Hepatocyte (in vitro differentiated cells): ENCODE measurements at regions not wholly inside any gene's neighbourhood (a gene's known extent, or its start where the extent isn't known, plus 50 kb on each side); places are given as distances from the start of the nearest gene placed in this dataset.
"Not testable (repeated sequence)": the region's sequence is repeated elsewhere in the genome, so short reads cannot be mapped to it uniquely, and the experiment has no call there.

Source experiments
- DNase-seq: peaks from one replicate; pipeline ENCODE4 v3.0.0-alpha.2; 2016; ENCODE audit warnings: low spot score
- H2AFZ ChIP-seq: fragments of 200-600 bp; sonication (generic); 2 replicates; pipeline ENCODE4 v1.6.0; 2016; ENCODE audit warnings: antibody characterized with exemption, mild to moderate bottlenecking
- H3K27ac ChIP-seq: fragments of 200-600 bp; sonication (generic); 2 replicates; pipeline ENCODE4 v1.5.1; 2016; ENCODE audit warnings: mild to moderate bottlenecking
- H3K27me3 ChIP-seq: fragments of 200-600 bp; sonication (generic); 2 replicates; pipeline ENCODE4 v1.6.1; 2016
- H3K36me3 ChIP-seq: fragments of 200-600 bp; sonication (generic); replicated peaks from 2 replicates; pipeline ENCODE4 v1.5.1; 2016; ENCODE audit warnings: low read depth; ENCODE audit not compliant: insufficient read depth
- H3K4me1 ChIP-seq: fragments of 200-600 bp; sonication (generic); 2 replicates; pipeline ENCODE4 v1.5.1; 2016; ENCODE audit warnings: mild to moderate bottlenecking, moderate library complexity; ENCODE audit not compliant: insufficient read depth
- H3K4me2 ChIP-seq: fragments of 200-600 bp; sonication (generic); 2 replicates; pipeline ENCODE4 v1.6.0; 2016
- H3K4me3 ChIP-seq: fragments of 200-600 bp; sonication (generic); 2 replicates; pipeline ENCODE4 v1.5.1; 2016; ENCODE audit warnings: mild to moderate bottlenecking
- H3K79me2 ChIP-seq: fragments of 200-600 bp; sonication (generic); 2 replicates; pipeline ENCODE4 v1.6.0; 2017; ENCODE audit warnings: mild to moderate bottlenecking
- H3K9me2 ChIP-seq: fragments of 200-600 bp; sonication (generic); replicated peaks from 2 replicates; pipeline ENCODE4 v1.6.0; 2017; ENCODE audit warnings: mild to moderate bottlenecking; ENCODE audit not compliant: insufficient read depth
- H3K9me3 ChIP-seq: fragments of 200-600 bp; sonication (generic); 2 replicates; pipeline ENCODE4 v1.5.1; 2016; ENCODE audit warnings: low read depth, mild to moderate bottlenecking
- H4K20me1 ChIP-seq: fragments of 200-600 bp; sonication (generic); 2 replicates; pipeline ENCODE4 v1.6.0; 2016; ENCODE audit warnings: mild to moderate bottlenecking; ENCODE audit not compliant: insufficient read depth, poor library complexity, severe bottlenecking
- EZH2 ChIP-seq: fragments of 200-600 bp; sonication (generic); IDR thresholded peaks from 2 replicates; pipeline ENCODE4 v1.6.1; 2016; ENCODE audit warnings: antibody characterized with exemption, mild to moderate bottlenecking, borderline replicate concordance
- EZH2phosphoT487 ChIP-seq: fragments of 200-600 bp; sonication (generic); IDR thresholded peaks from one replicate; pipeline ENCODE4 v1.6.1; 2018; ENCODE audit warnings: antibody characterized with exemption, mild to moderate bottlenecking, low read depth, moderate library complexity; ENCODE audit not compliant: unreplicated experiment, severe bottlenecking
- WGBS: methylation state at CpG from one replicate; pipeline ENCODE4 v1.1.6; 2016; ENCODE audit warnings: low lambda C conversion rate; ENCODE audit errors: missing lambda C conversion rate; 5-methylcytosine and 5-hydroxymethylcytosine counted together
- TF ChIP-seq, protein P1 (sequence below): fragments of 200-600 bp; sonication (generic); IDR thresholded peaks from 2 replicates; pipeline ENCODE4 v1.5.1; 2016; ENCODE audit warnings: antibody characterized with exemption, mild to moderate bottlenecking; ENCODE audit not compliant: poor library complexity

DNA sequence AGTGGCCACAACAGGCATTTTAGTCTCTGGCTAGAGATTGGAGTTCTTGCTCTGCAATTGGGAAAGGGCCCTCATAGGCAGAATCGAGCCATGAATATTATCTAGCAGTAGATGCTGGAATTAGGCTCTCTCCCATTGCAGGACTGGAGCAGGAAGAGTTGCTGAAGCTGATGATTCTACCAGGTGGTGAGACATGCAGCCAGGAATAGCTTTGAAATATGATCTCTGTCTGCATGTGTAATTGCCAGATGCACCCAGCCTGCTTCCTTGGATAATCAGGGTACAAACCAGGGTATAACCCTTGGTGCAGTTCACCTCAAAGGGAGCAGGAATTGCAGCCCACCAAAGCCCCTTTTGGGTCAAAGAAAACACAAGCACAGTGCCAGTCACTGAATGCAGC is 211.4 kb upstream of the FTMT start:
- WGBS, result 86% methylated on average over 1 of the region's 1 CpG
- DNase-seq, result no peak

DNA sequence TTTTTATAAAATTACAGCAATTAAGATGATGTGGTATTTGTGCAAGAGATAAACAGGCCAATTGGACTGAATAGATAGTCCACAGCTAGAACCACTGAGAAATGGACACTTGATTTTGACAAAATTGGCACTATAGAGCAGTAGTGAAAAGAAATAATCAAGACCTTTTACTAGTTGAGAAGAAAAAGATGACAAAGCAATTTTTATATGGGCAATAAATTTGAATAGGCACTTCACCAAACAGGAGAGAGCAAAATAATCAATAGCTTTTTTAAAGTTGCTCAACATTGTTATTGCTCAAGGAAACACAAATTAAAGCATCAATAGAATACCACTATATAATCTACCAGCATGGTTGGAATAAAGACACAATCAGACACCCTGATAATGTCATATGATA is 193.5 kb upstream of the FTMT start:
- Histone ChIP-seq H3K9me3 (no peaks in the 10 kb centered on the region), H3K27me3 (no peaks in the 10 kb centered on the region), H3K27ac (no peak overlapping the region), H3K36me3 (no peaks in the 10 kb centered on the region), H3K4me3 (no peak overlapping the region), H3K9me2 (no peaks in the 10 kb centered on the region), H2AFZ (no peak overlapping the region), H3K79me2 (no peaks in the 10 kb centered on the region), H4K20me1 (no peaks in the 10 kb centered on the region), H3K4me2 (no peak overlapping the region), H3K4me1 (no peaks in the 10 kb centered on the region)
- no peak for DNase-seq
- no peak for TF ChIP-seq EZH2
- TF ChIP-seq EZH2phosphoT487, result no peak
- TF ChIP-seq, protein P1, sequence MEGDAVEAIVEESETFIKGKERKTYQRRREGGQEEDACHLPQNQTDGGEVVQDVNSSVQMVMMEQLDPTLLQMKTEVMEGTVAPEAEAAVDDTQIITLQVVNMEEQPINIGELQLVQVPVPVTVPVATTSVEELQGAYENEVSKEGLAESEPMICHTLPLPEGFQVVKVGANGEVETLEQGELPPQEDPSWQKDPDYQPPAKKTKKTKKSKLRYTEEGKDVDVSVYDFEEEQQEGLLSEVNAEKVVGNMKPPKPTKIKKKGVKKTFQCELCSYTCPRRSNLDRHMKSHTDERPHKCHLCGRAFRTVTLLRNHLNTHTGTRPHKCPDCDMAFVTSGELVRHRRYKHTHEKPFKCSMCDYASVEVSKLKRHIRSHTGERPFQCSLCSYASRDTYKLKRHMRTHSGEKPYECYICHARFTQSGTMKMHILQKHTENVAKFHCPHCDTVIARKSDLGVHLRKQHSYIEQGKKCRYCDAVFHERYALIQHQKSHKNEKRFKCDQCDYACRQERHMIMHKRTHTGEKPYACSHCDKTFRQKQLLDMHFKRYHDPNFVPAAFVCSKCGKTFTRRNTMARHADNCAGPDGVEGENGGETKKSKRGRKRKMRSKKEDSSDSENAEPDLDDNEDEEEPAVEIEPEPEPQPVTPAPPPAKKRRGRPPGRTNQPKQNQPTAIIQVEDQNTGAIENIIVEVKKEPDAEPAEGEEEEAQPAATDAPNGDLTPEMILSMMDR, result no peak

More for the DNA sequence above, 211.4 kb upstream of the FTMT start:
- H3K36me3 ChIP-seq, result no peaks in the 10 kb centered on the region
- no peak overlapping the region for H3K4me3 ChIP-seq
- no peaks in the 10 kb centered on the region for H3K27me3 ChIP-seq
- TF ChIP-seq, protein P1, result no peak
- TF ChIP-seq EZH2 (no peak), EZH2phosphoT487 (no peak)
- H3K9me3 ChIP-seq, result no peaks in the 10 kb centered on the region
- H3K9me2 ChIP-seq, result no peaks in the 10 kb centered on the region
- H3K79me2 ChIP-seq, result no peaks in the 10 kb centered on the region
- H2AFZ ChIP-seq, result no peak overlapping the region
- H4K20me1 ChIP-seq, result no peaks in the 10 kb centered on the region
- no peaks in the 10 kb centered on the region for H3K4me1 ChIP-seq
- no peak overlapping the region for H3K4me2 ChIP-seq
- no peak overlapping the region for H3K27ac ChIP-seq

DNA sequence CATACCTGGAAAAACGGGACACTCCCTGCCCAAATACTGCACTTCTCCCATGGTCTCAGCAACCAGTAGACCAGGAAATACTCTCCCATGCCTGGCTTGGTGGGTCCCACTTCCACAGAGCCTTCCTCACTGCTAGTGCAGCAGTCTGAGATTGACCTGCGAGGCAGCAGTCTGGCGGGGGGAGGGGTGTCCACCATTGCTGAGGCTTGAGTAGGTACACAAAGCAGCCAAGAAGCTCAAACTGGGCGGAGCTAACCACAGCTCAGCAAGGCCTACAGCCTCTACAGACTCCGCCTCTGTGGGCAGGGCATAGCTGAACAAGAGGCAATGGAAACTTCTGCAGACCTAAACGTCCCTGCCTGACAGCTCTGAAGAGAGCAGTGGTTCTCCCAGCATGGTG is 191.5 kb upstream of the FTMT start:
- H3K4me3 ChIP-seq, result no peak overlapping the region
- no peaks in the 10 kb centered on the region for H3K9me3 ChIP-seq
- H3K27me3 ChIP-seq, result no peaks in the 10 kb centered on the region
- no peaks in the 10 kb centered on the region for H3K79me2 ChIP-seq
- DNase-seq, result no peak
- 90% methylated on average over 6 of the region's 6 CpGs for WGBS
- TF ChIP-seq EZH2phosphoT487, result no peak
- TF ChIP-seq, protein P1, result no peak
- TF ChIP-seq EZH2, result no peak
- no peak overlapping the region for H2AFZ ChIP-seq
- no peaks in the 10 kb centered on the region for H3K36me3 ChIP-seq
- no peak overlapping the region for H3K27ac ChIP-seq
- no peaks in the 10 kb centered on the region for H4K20me1 ChIP-seq
- no peaks in the 10 kb centered on the region for H3K4me1 ChIP-seq
- no peak overlapping the region for H3K4me2 ChIP-seq
- H3K9me2 ChIP-seq, result no peaks in the 10 kb centered on the region

DNA sequence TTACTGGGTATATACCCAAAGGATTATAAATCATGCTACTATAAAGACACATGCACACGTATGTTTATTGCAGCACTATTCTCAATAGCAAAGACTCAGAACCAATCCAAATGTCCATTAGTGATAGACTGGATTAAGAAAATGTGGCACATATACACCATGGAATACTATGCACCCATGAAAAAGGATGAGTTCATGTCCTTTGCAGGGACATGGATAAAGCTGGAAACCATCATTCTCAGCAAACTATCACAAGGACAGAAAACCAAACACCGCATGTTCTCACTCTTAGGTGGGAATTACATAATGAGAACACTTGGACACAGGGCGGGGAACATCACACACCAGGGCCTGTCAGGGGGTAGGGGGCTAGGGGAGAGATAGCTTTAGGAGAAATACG is 186.1 kb upstream of the FTMT start:
- 96% methylated on average over 4 of the region's 4 CpGs for WGBS
- not testable (repeated sequence) for H3K9me3 ChIP-seq, H3K4me1 ChIP-seq, H3K4me2 ChIP-seq, H3K4me3 ChIP-seq, H2AFZ ChIP-seq, H3K27me3 ChIP-seq, H3K36me3 ChIP-seq, H4K20me1 ChIP-seq, DNase-seq, H3K79me2 ChIP-seq, H3K9me2 ChIP-seq, H3K27ac ChIP-seq
